HepG2 (cell line): ENCODE measurements at regions not wholly inside any gene's neighbourhood (a gene's known extent, or its start where the extent isn't known, plus 50 kb on each side); places are given as distances from the start of the nearest gene placed in this dataset.

ENCODE experiments used
- BORCS8-MEF2B ChIP-seq: sonication (generic); formaldehyde crosslinking; IDR thresholded peaks from 2 replicates; pipeline ENCODE4 v1.8.0; 2022; ENCODE audit warnings: mild to moderate bottlenecking, missing genetic modification reagents
- EEA1 ChIP-seq: sonication (generic); formaldehyde crosslinking; IDR thresholded peaks from 2 replicates; pipeline ENCODE4 v1.5.1; 2020; ENCODE audit warnings: mild to moderate bottlenecking, missing genetic modification reagents, borderline replicate concordance
- ERF ChIP-seq: IDR thresholded peaks from 2 replicates; pipeline ENCODE4 v1.6.1; 2018; ENCODE audit warnings: missing biosample characterization, missing genetic modification reagents
- FOXC1 ChIP-seq: sonication (generic); formaldehyde crosslinking; IDR thresholded peaks from 2 replicates; pipeline ENCODE4 v1.8.0; 2022; ENCODE audit warnings: mild to moderate bottlenecking, missing genetic modification reagents, borderline replicate concordance
- FOXP4 ChIP-seq: sonication (generic); formaldehyde crosslinking; IDR thresholded peaks from 2 replicates; pipeline ENCODE4 v1.4.0; 2020; ENCODE audit warnings: missing genetic modification reagents
- GATAD1 ChIP-seq: IDR thresholded peaks from 2 replicates; pipeline ENCODE4 v1.6.1; 2016; ENCODE audit warnings: missing genetic modification reagents, missing compliant biosample characterization
- HIC2 ChIP-seq: sonication (generic); formaldehyde crosslinking; IDR thresholded peaks from 2 replicates; pipeline ENCODE4 v1.9.0; 2022; ENCODE audit warnings: low read depth, missing genetic modification reagents
- KAT2B ChIP-seq: fragments of 150-350 bp; IDR thresholded peaks from 2 replicates; pipeline ENCODE4 v1.6.1; 2014; ENCODE audit warnings: low read depth, low read length, borderline replicate concordance
- KAT7 ChIP-seq: IDR thresholded peaks from 2 replicates; pipeline ENCODE4 v1.6.1; 2018; ENCODE audit warnings: borderline replicate concordance, missing compliant biosample characterization
- KDM1A ChIP-seq: IDR thresholded peaks from 2 replicates; pipeline ENCODE4 v1.6.1; 2016; ENCODE audit warnings: missing compliant biosample characterization
- KLF12 ChIP-seq: sonication (generic); formaldehyde crosslinking; IDR thresholded peaks from 2 replicates; pipeline ENCODE4 v1.4.0; 2020; ENCODE audit warnings: missing genetic modification reagents, borderline replicate concordance
- MTA3 ChIP-seq: sonication (generic); formaldehyde crosslinking; IDR thresholded peaks from 2 replicates; pipeline ENCODE4 v1.4.0; 2020; ENCODE audit warnings: missing genetic modification reagents
- PITX1 ChIP-seq: sonication (generic); formaldehyde crosslinking; IDR thresholded peaks from 2 replicates; pipeline ENCODE4 v1.5.1; 2020; ENCODE audit warnings: mild to moderate bottlenecking, missing genetic modification reagents
- RFX5 ChIP-seq: IDR thresholded peaks from 2 replicates; pipeline ENCODE4 v1.6.1; 2011; ENCODE audit warnings: low read depth, low read length, improper control_type of control experiment
- SRY ChIP-seq: sonication (generic); formaldehyde crosslinking; IDR thresholded peaks from 2 replicates; pipeline ENCODE4 v1.8.0; 2022; ENCODE audit warnings: mild to moderate bottlenecking, missing genetic modification reagents
- SSRP1 ChIP-seq: IDR thresholded peaks from 2 replicates; pipeline ENCODE4 v1.6.1; 2016; ENCODE audit warnings: control low read depth
- TAF15 ChIP-seq: fragments of 200-400 bp; formaldehyde crosslinking; IDR thresholded peaks from one replicate; pipeline ENCODE4 v1.6.1; 2018; ENCODE audit warnings: mild to moderate bottlenecking, low read depth, low read length; ENCODE audit not compliant: poor library complexity, severe bottlenecking
- ZKSCAN8 ChIP-seq: IDR thresholded peaks from 2 replicates; pipeline ENCODE4 v1.6.1; 2016; ENCODE audit warnings: borderline replicate concordance, missing genetic modification reagents, missing compliant biosample characterization
- ZNF274 ChIP-seq: sonication (generic); formaldehyde crosslinking; IDR thresholded peaks from 2 replicates; pipeline ENCODE4 v1.5.1; 2020; ENCODE audit warnings: mild to moderate bottlenecking, missing genetic modification reagents
- ZNF414 ChIP-seq: sonication (generic); formaldehyde crosslinking; IDR thresholded peaks from 2 replicates; pipeline ENCODE4 v1.5.0; 2020; ENCODE audit warnings: missing genetic modification reagents
- ZNF652 ChIP-seq: IDR thresholded peaks from 2 replicates; pipeline ENCODE4 v1.6.1; 2016; ENCODE audit warnings: low read depth, borderline replicate concordance
- ZNF720 ChIP-seq: sonication (generic); formaldehyde crosslinking; IDR thresholded peaks from 2 replicates; pipeline ENCODE4 v1.4.0; 2020; ENCODE audit warnings: missing genetic modification reagents
- ZZZ3 ChIP-seq: sonication (generic); formaldehyde crosslinking; IDR thresholded peaks from 2 replicates; pipeline ENCODE4 v1.4.0; 2020; ENCODE audit warnings: missing genetic modification reagents, mild to moderate bottlenecking, borderline replicate concordance
- TF ChIP-seq, protein P1 (sequence below): sonication (generic); formaldehyde crosslinking; IDR thresholded peaks from 2 replicates; pipeline ENCODE4 v1.4.0; 2020; ENCODE audit warnings: missing genetic modification reagents, borderline replicate concordance
- TF ChIP-seq, protein P2 (sequence below): sonication (generic); formaldehyde crosslinking; IDR thresholded peaks from 2 replicates; pipeline ENCODE4 v1.5.0; 2020; ENCODE audit warnings: missing genetic modification reagents

DNA sequence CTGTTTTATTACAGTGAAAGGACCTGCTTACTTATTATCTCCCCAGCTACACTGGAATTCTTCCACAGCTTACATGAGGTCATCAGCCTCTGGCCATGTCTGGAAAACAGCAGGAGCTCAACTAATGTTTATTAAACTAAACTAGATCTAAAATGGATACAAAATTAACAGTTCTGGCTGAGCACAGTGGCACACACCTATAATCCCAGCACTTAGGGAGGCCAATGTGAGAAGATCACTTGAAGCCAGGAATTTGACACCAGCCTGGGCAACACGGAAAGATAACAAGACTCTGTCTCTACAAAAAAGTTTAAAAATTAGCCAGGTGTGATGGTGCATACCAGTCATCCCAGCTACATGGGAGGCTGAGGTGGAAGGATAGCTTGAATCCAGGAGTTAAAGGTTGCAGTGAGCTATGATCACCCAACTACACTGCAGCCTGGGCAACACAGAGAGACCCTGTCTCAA lies 220.8 kb upstream of the MARCKS start (continued):
- TF ChIP-seq ZKSCAN8 (CRISPR knock-in tag) (peak; percentile 99; the same call in 1 of the 2 replicates), KLF12 (CRISPR knock-in tag) (no peak), BORCS8-MEF2B (no peak), FOXP4 (CRISPR knock-in tag) (no peak), KDM1A (CRISPR knock-in tag) (no peak), ERF (CRISPR knock-in tag) (no peak), ZNF414 (CRISPR knock-in tag) (no peak), GATAD1 (CRISPR knock-in tag) (no peak), TAF15 (no peak), EEA1 (no peak), RFX5 (no peak), FOXC1 (CRISPR knock-in tag) (no peak), SRY (CRISPR knock-in tag) (no peak), SSRP1 (CRISPR knock-in tag) (no peak), PITX1 (CRISPR knock-in tag) (peak; percentile 48; the same call in 1 of the 2 replicates), KAT2B (no peak), ZNF720 (CRISPR knock-in tag) (no peak), MTA3 (CRISPR knock-in tag) (no peak), KAT7 (no peak), HIC2 (CRISPR knock-in tag) (no peak), ZNF274 (CRISPR knock-in tag) (no peak), ZNF652 (CRISPR knock-in tag) (no peak), ZZZ3 (CRISPR knock-in tag) (no peak)
- TF ChIP-seq, protein P1, sequence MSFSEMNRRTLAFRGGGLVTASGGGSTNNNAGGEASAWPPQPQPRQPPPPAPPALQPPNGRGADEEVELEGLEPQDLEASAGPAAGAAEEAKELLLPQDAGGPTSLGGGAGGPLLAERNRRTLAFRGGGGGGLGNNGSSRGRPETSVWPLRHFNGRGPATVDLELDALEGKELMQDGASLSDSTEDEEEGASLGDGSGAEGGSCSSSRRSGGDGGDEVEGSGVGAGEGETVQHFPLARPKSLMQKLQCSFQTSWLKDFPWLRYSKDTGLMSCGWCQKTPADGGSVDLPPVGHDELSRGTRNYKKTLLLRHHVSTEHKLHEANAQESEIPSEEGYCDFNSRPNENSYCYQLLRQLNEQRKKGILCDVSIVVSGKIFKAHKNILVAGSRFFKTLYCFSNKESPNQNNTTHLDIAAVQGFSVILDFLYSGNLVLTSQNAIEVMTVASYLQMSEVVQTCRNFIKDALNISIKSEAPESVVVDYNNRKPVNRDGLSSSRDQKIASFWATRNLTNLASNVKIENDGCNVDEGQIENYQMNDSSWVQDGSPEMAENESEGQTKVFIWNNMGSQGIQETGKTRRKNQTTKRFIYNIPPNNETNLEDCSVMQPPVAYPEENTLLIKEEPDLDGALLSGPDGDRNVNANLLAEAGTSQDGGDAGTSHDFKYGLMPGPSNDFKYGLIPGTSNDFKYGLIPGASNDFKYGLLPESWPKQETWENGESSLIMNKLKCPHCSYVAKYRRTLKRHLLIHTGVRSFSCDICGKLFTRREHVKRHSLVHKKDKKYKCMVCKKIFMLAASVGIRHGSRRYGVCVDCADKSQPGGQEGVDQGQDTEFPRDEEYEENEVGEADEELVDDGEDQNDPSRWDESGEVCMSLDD (CRISPR knock-in tag) = no peak
- TF ChIP-seq, protein P2, sequence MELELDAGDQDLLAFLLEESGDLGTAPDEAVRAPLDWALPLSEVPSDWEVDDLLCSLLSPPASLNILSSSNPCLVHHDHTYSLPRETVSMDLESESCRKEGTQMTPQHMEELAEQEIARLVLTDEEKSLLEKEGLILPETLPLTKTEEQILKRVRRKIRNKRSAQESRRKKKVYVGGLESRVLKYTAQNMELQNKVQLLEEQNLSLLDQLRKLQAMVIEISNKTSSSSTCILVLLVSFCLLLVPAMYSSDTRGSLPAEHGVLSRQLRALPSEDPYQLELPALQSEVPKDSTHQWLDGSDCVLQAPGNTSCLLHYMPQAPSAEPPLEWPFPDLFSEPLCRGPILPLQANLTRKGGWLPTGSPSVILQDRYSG (CRISPR knock-in tag) = no peak
